Gastrocnemius medialis (tissue), 4 donors: ENCODE measurements at regions not wholly inside any gene's neighbourhood (a gene's known extent, or its start where the extent isn't known, plus 50 kb on each side); places are given as distances from the start of the nearest gene placed in this dataset.

Experiments used
- CTCF ChIP-seq, 5 experiments: fragments of 450-650 bp in 3 of 5; fragments of 200-600 bp in 2 of 5; sonication (generic) in 2 of 5; IDR thresholded peaks in 4 of 5; conservative IDR thresholded peaks in 1 of 5; 1 replicate in 4 of 5; 2 replicates in 1 of 5; pipeline ENCODE4 v1.5.1; 2016 to 2019; ENCODE audit warnings: antibody characterized with exemption in 5 of 5, mild to moderate bottlenecking in 3 of 5, moderate library complexity in 3 of 5
- POLR2A ChIP-seq, 2 donors: fragments of 450-650 bp; IDR thresholded peaks; one replicate each; pipeline ENCODE4 v1.6.1; 2017; ENCODE audit warnings: antibody characterized with exemption in 2 of 2, mild to moderate bottlenecking in 2 of 2, moderate library complexity in 2 of 2

GRCh38 chr7:81606078-81606863 is 163.6 kb downstream of the HGF start:
- no peak for TF ChIP-seq CTCF (IDR thresholded peaks at IDR 0.05 in 4 of 5, conservative IDR thresholded peaks at IDR 0.05 in 1 of 5)
- no peak for TF ChIP-seq POLR2A (IDR thresholded peaks at IDR 0.05)
